Endothelial cell (in vitro differentiated cells): ENCODE measurements at regions not wholly inside any gene's neighbourhood (a gene's known extent, or its start where the extent isn't known, plus 50 kb on each side); places are given as distances from the start of the nearest gene placed in this dataset.
"Not testable (repeated sequence)": the region's sequence is repeated elsewhere in the genome, so short reads cannot be mapped to it uniquely, and the experiment has no call there.

Source experiments
- DNase-seq: peaks from one replicate; pipeline ENCODE4 v3.0.0; 2021; ENCODE audit warnings: low spot score
- H3K27ac Mint-ChIP-seq: one replicate; pipeline ENCODE4 v1.8.0; 2021; ENCODE audit warnings: mixed read lengths, inconsistent platforms; ENCODE audit not compliant: unreplicated experiment
- H3K27me3 Mint-ChIP-seq: one replicate; pipeline ENCODE4 v1.8.0; 2021; ENCODE audit warnings: mild to moderate bottlenecking, moderate library complexity, mixed read lengths, inconsistent platforms; ENCODE audit not compliant: unreplicated experiment
- H3K36me3 Mint-ChIP-seq: one replicate; pipeline ENCODE4 v1.8.0; 2021; ENCODE audit warnings: mild to moderate bottlenecking, low read depth, mixed read lengths, inconsistent platforms; ENCODE audit not compliant: unreplicated experiment
- H3K4me1 Mint-ChIP-seq: one replicate; pipeline ENCODE4 v1.8.0; 2021; ENCODE audit warnings: mild to moderate bottlenecking, mixed read lengths, inconsistent platforms; ENCODE audit not compliant: unreplicated experiment
- H3K4me3 Mint-ChIP-seq: one replicate; pipeline ENCODE4 v1.8.0; 2021; ENCODE audit warnings: mild to moderate bottlenecking, mixed read lengths, inconsistent platforms; ENCODE audit not compliant: unreplicated experiment
- H3K9me3 Mint-ChIP-seq: one replicate; pipeline ENCODE4 v1.8.0; 2021; ENCODE audit warnings: mixed read lengths, inconsistent platforms; ENCODE audit not compliant: unreplicated experiment
- CTCF ChIP-seq: fragments of 200-600 bp; sonication (generic); IDR thresholded peaks from one replicate; pipeline ENCODE4 v1.5.0; 2021; ENCODE audit warnings: antibody characterized with exemption; ENCODE audit not compliant: unreplicated experiment

GRCh38 chr6:14550822-14551221 is 433.2 kb downstream of the CD83 start:
- Mint-ChIP-seq H3K4me1 (no peaks in the 10 kb centered on the region), H3K4me3 (no peak overlapping the region), H3K27me3 (no peaks in the 10 kb centered on the region), H3K36me3 (no peaks in the 10 kb centered on the region), H3K9me3 (no peaks in the 10 kb centered on the region), H3K27ac (no peak overlapping the region)
- no peak for TF ChIP-seq CTCF
- DNase-seq = no peak

- H3K27ac Mint-ChIP-seq, H3K9me3 Mint-ChIP-seq, DNase-seq, H3K27me3 Mint-ChIP-seq, H3K36me3 Mint-ChIP-seq, H3K4me3 Mint-ChIP-seq, H3K4me1 Mint-ChIP-seq: not testable (repeated sequence)
Measured at GRCh38 chr6:14551601-14552000, 434.0 kb downstream of the CD83 start.

- TF ChIP-seq CTCF = no peak
- Mint-ChIP-seq H3K4me1 (no peaks in the 10 kb centered on the region), H3K9me3 (no peaks in the 10 kb centered on the region), H3K36me3 (no peaks in the 10 kb centered on the region), H3K27ac (peak overlapping the region; percentile 14), H3K27me3 (no peaks in the 10 kb centered on the region), H3K4me3 (no peak overlapping the region)
- no peak for DNase-seq
Measured at GRCh38 chr6:14552891-14553290, 435.3 kb downstream of the CD83 start.

GRCh38 chr6:14553515-14553914 is 435.9 kb downstream of the CD83 start:
- Mint-ChIP-seq H3K4me3 (no peak overlapping the region), H3K27ac (no peak overlapping the region), H3K4me1 (no peaks in the 10 kb centered on the region), H3K9me3 (no peaks in the 10 kb centered on the region), H3K27me3 (no peaks in the 10 kb centered on the region), H3K36me3 (no peaks in the 10 kb centered on the region)
- TF ChIP-seq CTCF = no peak
- DNase-seq = no peak

GRCh38 chr6:14555804-14556203 is 438.2 kb downstream of the CD83 start:
- no peaks in the 10 kb centered on the region for H3K27me3 Mint-ChIP-seq

More at GRCh38 chr6:14555804-14556203, 438.2 kb downstream of the CD83 start:
- H3K27ac Mint-ChIP-seq = no peak overlapping the region
- TF ChIP-seq CTCF = no peak
- H3K9me3 Mint-ChIP-seq = no peaks in the 10 kb centered on the region
- H3K4me1 Mint-ChIP-seq = no peaks in the 10 kb centered on the region
- no peaks in the 10 kb centered on the region for H3K36me3 Mint-ChIP-seq
- no peak overlapping the region for H3K4me3 Mint-ChIP-seq
- DNase-seq = no peak
